GM18498 (cell line): ENCODE measurements at regions not wholly inside any gene's neighbourhood (a gene's known extent, or its start where the extent isn't known, plus 50 kb on each side); places are given as distances from the start of the nearest gene placed in this dataset.

Source experiments
- ATAC-seq: cut with Tn5 transposase; IDR thresholded peaks from one replicate; pipeline ENCODE4 v1.9.1; 2021; ENCODE audit warnings: mild to moderate bottlenecking, moderate library complexity; ENCODE audit not compliant: unreplicated experiment

DNA sequence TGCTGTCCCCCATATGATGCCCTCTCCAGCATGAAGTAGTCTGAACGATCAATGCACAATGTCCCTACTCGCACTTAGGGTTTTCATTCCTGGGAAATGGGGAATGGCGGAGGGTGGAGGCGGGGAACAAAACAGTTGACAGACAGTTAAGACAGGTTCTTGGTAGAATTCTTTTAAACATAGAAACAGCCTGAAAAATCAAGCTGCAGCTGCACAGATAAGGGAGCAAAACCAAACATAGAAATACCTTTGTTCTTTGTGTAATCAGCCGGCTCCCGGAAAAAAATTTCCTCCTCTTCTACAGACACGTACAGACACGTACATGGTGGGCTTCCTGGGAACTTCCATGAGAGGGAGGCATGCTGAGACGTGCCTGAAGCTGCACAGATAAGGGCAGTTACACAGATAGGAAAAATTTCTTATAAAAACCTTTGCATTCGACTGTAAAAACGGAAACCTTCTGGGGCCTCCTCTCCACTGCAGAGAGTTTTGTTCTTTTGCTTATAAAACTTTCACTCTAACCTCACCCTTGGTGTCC is 662.4 kb upstream of the PTPRD start:
- ATAC-seq = no peak

DNA sequence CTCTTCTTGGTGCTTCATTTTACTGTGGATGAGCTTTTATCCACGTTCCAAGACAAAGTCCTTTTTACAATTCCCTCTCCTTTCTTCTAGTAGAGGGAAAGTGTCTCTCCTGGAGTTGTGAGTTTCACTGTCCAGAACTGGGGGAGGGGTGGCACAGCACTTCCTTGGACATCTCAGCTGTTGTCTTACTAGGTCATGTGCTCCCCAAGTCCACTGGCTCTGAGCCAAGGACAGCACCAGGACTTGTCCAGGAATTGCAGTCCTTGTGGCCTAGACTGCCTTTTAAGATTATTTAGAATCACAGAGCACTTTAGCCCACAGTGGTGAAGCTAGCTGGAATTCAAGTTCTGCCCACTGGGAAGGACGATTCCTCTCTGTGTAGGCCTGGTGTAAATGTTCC is 700.2 kb upstream of the PTPRD start:
- no peak for ATAC-seq

DNA sequence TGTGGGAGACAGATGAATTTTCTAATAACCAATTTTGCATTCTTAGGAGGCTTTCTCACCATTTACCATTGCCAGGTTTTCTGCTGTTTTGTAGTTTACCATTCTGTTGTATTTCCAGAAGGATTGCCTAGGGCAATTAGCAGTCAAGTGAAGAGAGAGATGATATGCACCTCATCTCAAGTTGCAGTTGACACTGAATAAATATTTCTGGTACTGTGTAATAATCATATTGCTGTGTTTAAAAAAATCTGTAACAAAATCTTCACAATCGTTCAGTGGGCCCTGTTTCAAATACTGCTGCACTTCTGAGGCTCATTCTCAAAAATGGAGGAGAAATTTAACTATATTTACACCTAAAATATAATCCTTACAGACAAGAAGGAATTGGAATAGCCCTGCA is 706.1 kb upstream of the PTPRD start:
- ATAC-seq = no peak

DNA sequence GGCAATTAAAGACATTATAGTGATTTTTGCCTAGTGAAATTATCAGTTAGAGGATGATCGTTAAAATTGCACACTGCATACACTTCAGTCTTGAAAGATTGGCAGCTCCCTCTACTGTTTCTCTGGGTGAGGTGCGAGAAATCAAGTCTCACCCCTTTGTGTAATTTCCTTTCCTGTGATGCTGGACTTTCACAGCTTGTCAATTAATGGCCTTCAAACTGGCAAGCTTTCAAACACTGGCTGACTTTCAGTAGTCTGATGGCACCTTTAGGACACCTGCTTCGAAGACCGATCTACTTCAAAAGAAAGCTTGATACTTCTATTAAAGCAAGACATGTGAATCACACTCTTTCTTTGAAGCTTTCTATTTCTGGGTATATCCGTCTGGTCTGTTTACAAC is 706.7 kb upstream of the PTPRD start:
- ATAC-seq = no peak

DNA sequence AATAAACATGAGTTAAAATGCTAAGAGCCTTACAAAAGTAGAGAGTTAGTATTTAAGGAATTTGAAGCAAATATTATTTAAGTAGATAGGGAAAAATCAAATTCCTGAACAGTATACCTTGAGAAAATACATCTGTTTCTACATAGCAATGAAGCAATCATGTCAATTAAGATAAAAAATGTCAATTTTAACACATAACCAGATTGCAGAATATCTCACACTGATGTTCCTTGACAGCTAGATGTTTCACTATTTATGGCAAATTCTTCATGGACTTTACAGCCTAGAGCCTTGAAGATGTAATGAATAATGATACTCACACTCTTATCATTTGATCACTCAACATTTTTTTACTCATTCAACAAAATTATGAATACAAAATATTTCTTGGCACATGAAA is 708.2 kb upstream of the PTPRD start:
- no peak for ATAC-seq

DNA sequence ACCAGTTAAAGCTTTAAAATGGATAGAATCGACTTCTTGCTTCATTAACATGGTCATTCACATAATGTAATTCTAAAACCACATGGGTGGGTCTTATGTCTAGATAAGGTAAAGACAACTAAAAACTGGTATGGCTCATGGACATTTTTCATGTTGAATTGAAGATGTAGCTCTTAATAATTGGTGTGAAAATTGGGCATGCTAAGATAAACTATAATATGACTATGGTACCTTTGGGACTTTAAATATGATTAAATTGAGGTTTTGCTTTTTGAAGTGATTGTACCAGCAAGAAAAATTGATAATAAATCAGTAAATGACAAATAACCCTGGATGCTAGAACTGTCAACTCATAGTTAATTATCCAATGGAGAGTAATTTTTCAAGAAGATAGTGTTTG is 710.7 kb upstream of the PTPRD start:
- no peak for ATAC-seq

DNA sequence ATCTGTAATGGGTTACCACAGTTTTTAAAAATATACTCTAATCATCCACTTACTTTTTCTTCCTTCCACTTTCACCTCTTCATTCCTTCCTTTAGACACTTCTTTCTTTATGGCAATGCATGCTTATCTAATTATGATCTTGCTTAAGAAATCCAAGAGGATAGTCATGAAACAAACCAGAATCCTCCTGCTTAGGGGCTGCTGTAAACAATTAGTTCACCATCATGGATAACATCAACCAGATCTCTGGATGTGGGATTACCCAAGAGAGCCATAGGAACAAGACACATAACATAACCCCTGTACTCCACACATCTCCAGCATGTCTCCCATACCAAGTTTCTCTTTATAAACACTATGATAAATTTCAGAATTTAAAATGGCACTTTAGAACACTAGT is 713.4 kb upstream of the PTPRD start:
- no peak for ATAC-seq

DNA sequence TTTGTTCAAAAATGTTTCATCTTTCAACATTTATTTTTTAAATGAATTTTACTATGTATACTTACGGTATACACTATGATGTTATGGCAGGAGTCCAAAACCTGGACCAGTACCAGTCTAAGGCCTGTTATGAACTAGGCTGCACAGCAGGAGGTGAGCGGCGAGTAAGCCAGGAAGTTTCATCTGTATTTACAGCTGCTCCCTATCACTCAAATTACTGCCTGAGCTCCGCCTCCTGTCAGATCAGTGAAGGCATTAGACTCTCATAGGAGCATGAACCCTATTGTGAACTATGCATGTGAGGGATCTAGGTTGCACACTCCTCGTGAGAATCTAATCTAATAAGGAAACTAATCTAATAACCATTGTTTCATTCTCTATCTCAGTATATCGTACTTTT is 715.5 kb upstream of the PTPRD start:
- no peak for ATAC-seq

DNA sequence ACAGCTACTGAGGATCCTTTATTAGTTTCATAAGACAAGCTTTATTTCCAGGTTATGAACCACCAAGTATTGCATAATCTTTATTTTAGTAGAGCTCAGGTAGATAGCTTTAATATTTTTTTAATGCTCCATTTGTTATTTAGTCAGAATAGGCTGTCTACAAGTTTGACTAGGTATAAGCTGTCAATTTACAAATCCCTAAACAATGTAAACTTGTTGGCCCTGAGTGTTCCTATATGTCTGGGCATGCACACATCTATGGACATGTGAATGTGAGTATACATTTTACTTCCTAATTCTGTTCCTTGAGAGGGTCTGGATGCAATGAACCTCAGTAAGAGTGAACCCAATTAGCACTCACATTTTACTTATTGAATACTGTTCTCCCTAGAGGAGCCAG is 722.2 kb upstream of the PTPRD start:
- ATAC-seq = no peak

DNA sequence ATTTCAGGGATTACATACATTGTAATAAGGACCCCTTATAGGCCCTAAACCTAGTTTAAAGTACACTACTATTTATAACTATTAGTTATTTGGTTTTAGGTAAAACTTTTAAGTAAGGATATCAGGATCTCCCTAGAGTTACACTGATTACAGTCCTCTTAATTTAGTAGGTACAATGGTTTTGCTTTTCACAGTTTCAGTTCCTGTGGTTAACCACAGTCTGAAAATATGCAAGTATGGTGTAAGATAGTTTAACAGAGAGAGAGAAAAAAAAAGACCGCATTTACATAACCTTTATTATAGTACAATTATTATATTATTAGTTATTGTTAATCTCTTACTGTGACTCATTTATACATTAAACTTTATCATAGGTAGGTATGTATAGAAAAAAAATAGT is 725.3 kb upstream of the PTPRD start:
- ATAC-seq = peak; percentile 72

DNA sequence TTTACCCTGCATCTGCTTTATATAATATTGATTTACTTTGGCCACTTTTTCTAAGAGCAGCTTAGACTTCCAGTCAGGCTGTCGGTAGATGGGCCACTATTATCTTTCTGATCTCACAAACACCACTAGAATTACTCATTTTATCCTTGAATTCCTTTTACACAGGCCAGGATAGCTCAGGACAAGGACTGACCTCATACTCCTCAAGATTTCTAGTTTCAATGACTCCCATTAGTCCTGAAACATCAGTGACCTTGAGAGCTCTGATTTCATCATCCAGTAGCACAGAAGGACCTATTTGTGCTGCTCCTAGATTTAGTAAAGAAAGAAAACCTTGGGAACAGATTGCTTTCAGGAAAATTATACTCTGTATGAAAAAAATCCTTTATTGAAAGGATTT is 727.9 kb upstream of the PTPRD start:
- ATAC-seq = no peak

DNA sequence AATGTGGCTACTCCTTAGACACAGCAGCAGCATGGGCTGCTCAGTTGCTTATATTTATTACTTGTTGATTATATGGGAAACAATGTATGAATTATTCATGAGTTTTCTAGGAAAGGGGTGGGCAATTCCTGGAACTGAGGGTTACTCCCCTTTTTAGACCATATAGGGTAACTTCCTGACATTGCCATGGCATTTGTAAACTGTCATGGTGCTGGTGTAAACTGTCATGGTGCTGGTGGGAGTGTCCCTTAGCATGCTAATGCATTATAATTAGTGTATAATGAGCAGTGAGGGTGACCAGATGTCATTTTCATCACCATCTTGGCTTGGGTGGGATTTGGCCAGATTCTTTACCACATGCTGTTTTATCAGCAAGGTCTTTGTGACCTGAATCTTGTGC is 734.6 kb upstream of the PTPRD start:
- ATAC-seq = no peak

DNA sequence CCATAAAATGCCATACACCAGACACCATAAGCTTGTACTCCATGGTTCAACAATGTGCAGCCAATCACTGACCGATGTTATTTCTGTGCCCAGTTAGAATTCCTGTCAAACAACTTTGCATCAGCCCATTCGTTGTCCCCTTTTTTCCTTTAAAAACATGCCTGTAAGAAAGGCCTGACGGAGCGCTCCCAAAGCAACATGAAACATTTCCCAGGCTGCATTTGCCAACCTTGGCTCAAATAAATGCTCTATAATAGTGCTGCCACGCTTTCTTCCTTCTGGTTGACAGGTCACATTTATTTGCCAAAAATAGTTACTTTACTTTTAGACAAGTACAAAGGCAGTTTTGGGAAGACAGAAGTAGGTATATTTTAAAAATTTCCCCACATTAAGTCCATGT is 735.6 kb upstream of the PTPRD start:
- ATAC-seq = no peak

DNA sequence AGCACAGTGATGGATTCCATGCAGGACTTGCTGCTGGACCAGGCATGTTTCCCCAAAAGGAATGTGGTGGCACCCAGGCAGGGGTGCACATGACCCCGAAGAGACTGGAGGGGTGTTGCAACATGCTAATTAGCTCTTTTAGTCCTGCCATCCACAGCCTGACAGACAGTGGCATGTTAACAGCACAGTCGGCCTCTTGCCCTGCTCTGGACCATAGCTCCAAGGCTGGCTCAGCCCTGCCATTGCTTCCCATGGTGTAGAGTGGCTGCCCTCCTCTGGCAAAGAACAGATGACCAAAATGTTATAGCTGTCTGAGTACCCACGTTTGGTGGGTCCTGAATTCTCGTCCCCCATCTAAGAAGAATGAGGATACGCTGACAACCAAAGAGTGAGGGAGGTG is 736.4 kb upstream of the PTPRD start:
- no peak for ATAC-seq

DNA sequence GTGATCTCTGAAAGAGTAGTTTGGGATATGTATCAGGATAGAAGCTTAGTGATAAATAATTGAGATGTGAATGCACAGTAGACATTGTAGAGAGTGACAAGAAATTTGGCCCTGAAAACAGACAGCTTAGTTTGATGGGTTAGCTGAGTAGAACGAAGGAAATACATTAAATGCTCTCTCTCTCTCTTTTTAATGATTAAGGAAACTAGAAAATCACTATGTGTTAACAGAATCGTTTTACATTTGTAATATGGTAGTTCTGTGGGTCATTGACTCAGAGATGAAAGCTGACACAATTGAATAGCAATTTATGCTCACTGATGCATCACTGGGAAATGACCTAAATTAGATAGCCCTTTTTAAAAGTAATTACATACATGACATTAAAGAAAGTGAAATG is 739.8 kb upstream of the PTPRD start:
- no peak for ATAC-seq

DNA sequence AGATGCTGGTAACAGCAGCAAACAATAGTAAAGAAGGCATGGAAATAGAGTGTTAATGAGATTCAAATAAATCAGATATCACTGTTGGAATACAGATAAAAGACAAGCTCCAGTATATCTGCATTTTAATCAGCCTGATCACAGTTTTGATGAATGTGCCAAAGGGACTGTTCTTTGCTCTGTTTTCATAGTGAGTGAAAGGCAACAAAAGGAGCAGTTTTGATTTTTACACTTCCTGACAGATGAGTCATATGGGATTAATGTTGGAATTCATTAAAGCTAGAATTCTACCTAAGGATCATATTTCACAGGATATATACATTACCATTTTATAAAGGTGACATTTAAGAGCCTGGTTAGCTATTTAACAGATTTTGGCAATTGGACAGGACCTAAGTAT is 743.3 kb upstream of the PTPRD start:
- no peak for ATAC-seq

DNA sequence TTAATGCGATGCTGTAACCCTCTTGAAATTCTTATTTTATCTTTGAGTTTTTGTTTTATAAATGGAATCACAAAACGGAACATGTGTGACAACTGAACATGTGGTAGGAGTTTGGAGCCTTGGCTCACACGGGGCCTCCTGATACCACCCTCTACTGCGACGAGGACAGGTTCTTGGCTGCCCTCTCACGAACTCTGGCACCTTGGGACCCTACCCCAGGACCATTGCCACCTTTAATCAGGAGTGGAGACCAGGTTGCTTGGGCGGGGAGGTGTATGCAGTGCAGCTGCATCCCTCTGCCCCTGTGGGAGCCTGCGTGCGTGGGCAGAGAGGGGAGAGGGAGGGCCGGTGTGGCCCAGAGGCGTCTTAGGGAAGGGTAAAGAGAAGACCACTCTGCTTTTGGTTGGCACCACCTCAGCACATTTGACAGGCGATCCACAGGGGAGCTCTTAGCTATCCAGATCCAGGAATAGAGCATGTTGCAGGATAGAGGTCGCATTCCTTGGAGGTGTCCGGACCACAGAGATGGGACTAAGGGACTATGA is 753.9 kb upstream of the PTPRD start:
- no peak for ATAC-seq

DNA sequence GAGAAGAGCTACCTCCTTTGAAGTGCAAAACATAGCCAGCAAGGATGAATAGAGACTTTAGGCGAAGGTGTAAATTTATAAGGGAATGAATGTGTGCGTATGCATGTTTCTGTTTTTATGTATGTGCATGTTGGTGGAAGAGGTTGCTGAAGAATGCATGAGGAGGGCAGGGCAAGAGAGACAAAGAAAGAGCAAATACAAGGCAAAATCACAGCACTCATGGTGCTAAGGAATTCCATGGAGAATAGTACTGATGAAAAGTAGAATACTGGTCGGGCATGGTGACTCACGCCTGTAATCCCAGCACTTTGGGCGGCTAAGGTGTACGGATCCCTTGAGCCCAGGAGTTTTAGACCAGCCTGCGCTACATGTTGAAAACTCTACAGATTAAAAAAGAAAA is 762.1 kb upstream of the PTPRD start:
- ATAC-seq = no peak

DNA sequence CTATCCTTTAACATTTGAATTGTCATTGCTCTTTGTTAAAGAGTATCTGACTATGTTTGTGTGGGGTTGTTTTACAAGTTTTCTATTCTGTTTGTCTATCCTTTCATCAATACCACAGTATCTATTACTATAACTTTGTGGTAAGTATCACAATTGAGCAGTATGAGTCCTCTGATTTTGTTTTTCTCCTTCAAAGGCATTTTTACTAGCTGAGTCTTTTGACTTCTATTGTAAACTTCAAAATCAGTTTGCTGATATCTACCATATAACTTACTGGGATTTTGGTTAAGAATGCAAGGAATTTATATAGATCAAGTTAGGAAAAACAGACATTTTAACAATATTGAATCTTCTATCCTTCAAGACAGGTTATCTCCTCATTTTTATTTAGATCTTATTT is 789.8 kb upstream of the PTPRD start:
- no peak for ATAC-seq

DNA sequence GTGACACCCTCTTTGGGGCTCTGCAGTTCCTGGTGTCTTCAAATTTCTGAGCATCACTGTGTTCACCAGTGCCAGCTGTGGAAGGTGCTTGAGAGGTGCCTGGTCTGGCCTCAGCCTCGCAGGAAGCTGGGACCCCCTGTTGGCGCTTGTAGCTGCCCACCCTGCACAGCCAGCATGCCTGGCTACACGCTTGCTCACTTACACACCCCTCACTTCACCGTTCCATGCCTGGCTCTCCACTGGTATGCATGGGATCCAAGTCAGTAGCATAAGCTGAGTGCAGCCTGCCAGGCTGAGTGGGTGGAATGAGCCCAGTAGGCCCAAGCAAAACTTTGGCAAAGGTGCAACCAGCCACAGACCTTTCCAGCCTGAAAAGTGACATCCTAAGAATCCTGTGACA is 801.4 kb upstream of the PTPRD start:
- ATAC-seq = no peak

DNA sequence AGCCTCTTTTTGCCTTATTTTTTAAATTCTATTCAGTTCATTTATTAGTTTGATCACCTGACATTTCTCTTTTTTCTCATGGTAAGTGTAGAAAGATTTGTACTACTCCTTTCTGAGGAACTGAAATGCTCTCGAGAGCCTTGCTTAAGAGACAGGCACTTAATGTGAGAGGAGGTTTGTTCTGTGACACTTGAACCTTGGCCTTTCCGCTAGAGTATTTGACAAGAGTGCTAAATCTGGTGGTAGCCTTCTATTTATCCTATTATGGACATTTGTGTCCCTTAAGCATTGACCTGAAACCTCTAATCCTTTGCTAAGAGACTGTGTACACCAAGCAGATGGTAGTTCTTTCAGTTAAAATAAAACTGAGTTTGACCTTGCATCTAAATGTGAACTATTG is 805.0 kb upstream of the PTPRD start:
- no peak for ATAC-seq

DNA sequence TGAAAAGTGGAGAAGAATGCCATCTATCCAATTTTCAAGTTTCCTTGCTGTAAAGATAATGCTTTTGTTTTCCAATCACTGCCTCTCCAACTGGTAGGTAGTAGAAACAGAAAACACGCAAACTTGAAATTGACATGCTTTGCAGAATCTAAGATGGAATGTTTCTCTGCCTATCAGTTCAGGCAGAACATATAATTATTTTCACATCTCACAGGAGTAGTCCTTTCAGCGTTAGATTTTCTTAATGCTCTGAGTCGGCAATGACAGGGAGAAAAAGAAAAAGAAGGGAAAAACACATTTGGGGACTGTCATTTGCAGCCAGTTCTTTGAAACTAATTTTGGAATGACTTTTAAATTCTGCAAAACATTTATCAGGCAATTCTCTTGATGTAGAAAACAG is 818.7 kb upstream of the PTPRD start:
- no peak for ATAC-seq

DNA sequence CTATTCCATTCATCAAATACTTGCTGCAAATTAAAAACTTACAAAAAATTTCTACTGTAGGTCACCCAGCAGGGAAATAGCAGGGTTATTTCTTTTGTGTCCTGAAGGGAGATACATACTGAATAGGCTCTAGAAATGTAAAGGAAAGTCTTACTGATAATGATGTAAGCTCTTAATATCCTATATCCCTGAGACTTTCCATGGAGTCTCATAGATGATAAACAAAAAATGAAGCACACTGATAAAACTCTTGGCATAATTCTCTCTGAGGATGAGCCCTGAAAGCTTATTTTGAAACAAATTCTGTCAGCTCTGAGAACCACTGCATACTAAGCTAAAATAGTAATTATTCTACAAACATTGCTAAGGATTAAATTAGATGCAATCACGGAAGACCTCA is 819.6 kb upstream of the PTPRD start:
- ATAC-seq = no peak

DNA sequence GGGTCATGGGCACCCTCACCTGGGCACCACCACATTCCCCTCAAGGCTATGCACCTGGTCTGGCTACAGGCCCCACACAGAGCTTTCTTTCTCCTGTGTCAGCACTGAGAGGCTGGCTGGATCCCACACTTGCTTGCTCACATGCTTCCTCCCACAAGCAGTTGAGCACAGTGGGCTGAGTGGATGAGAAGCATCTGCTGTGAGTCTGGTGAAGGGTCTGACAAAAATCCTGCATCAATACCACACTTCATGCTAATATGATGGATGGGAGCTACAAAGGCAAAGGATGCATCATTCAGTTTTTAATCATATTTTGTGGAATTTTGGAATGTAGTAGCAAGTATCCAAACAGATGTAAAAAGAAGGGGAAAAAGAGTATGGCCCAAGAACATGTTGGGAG is 830.8 kb upstream of the PTPRD start:
- no peak for ATAC-seq
